Breast epithelium (tissue), 3 donors: ENCODE measurements at regions not wholly inside any gene's neighbourhood (a gene's known extent, or its start where the extent isn't known, plus 50 kb on each side); places are given as distances from the start of the nearest gene placed in this dataset.

Experiments used
- CTCF ChIP-seq, 3 donors: fragments of 450-650 bp; IDR thresholded peaks; one replicate each; pipeline ENCODE4 v1.5.1; 2016 to 2017; ENCODE audit warnings: antibody characterized with exemption in 3 of 3, mild to moderate bottlenecking in 3 of 3, moderate library complexity in 3 of 3
- POLR2A ChIP-seq: fragments of 450-650 bp; IDR thresholded peaks from one replicate; pipeline ENCODE4 v1.6.1; 2016; ENCODE audit warnings: antibody characterized with exemption, mild to moderate bottlenecking, moderate library complexity
- POLR2AphosphoS5 ChIP-seq, 3 donors: sonication (generic); formaldehyde crosslinking; IDR thresholded peaks; one replicate each; pipeline ENCODE4 v1.6.1; 2017; ENCODE audit warnings: antibody characterized with exemption in 3 of 3

- TF ChIP-seq POLR2A (no peak), CTCF (IDR thresholded peaks at IDR 0.05) (no peak), POLR2AphosphoS5 (IDR thresholded peaks at IDR 0.05) (no peak)
Measured at GRCh38 chr6:159397753-159398152, 228.6 kb downstream of the FNDC1 start.
